Glomerular endothelial cell (primary cell): ENCODE measurements at regions not wholly inside any gene's neighbourhood (a gene's known extent, or its start where the extent isn't known, plus 50 kb on each side); places are given as distances from the start of the nearest gene placed in this dataset.

Experiments used
- DNase-seq: peaks from one replicate; pipeline ENCODE4 v3.0.0-alpha.2; 2011; ENCODE audit warnings: low read depth, low spot score; ENCODE audit errors: extremely low read depth

DNA sequence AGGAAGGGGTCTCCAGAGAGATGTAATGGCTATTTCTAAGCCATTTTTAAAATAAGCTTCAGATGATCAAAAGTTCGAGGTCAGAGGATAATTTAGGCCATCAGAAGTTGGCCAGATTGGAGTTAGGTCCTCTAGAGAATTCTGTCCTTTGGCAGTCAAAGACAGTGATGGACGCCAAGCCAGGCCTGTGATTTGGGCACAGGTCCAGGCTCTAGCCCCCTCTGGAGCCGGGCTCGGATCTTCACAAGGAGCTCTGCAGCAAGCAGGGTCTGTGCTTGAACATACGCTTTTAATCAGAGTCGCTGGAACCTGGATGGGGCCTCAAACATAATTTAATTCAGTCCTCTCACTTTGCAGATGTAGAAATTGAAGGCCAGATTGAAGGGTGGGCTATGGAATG, 151.4 kb upstream of the BCL6 start:
- no peak for DNase-seq

DNA sequence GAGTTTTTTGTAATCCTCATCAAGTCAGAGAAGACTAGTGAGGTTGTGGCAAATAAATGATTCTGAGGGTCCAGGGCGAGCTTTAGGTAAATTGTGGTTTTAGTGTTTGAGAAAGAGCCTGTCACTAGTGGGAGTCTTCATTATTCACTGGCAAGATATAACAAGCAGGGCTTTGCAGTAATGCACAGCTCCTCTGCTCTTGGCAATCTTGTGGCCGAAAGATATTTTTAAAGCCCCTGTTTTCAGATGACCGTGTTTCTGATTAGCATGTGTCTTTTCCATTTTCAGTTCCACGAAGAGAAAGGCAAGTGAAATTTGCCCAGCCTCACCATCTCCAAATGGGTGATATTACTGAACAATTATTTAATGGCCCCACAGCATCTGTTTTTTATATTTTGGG, 154.0 kb upstream of the BCL6 start:
- DNase-seq = no peak

DNA sequence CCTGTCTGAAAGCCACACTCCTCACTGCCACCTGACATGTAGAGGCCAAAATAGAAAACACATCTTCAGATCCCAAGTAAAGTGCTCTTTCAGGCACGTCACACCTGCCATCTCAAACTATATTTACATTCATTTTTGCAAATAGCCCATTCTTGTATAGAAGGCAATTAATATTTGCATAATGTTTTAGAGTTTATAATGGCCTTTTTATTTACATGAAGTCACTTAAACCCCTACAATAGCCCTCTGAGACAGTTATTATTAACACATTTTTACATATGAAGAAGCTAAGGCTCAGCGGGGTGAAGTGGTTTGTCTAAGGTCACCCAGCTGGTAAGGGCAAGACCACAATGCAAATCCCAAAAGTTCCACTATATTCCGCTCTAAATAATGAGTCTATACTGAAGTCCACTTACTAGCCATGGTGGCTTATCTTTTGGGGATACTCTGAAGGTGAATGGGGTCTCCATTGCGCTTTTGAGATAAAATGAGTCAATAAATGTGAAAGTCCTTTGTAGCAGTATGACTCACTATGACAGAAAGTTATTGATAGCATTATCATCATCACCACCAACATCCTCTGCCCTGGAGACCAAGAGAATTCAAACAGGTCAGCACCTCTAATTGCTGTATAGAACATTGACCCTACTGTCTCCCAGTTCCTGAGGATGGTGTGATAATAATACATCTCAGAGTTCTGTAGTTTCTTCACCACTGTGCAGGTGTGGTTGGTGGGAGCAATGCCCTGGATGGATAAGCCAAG, 155.9 kb upstream of the BCL6 start:
- DNase-seq = no peak

DNA sequence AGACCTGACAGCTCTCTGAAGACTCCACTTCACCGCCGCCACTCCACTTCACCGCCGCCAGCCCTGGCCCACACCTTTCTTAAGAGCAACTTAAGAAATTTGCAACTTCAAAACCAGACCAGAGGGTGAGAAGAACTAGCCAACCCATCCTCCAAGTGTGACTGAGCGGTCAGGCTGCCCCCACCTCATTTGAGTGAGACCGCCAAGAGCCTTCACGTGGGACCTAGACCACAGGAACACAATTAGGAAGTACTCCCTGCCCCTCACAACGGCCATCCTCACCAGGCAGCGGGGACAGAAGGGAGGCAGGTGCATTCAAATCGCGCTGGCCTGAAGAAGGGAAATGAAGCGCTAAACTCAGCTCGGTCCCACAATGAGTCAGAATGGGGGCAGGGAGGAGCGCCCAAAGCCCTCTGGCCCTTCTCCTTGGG, 156.8 kb upstream of the BCL6 start:
- DNase-seq = no peak

DNA sequence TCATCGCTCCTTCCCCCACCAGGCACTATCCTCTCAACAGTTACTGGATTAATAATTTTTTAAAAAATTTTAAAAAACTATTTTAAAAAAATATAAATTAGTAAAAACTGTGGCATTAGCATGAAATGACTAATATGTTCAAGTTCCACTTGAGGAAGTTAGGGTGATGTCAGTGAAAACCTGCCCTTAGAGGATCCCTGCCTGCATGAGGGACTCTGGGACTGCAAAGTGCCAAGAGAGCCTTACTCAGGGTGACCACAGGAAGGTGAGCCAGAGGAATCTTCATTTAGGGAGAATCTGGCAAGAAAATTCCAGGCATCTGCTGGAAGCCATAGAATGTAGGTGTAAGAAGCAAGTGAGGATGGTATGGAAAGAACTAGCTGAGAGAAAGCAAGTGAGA, 157.7 kb upstream of the BCL6 start:
- DNase-seq = no peak

DNA sequence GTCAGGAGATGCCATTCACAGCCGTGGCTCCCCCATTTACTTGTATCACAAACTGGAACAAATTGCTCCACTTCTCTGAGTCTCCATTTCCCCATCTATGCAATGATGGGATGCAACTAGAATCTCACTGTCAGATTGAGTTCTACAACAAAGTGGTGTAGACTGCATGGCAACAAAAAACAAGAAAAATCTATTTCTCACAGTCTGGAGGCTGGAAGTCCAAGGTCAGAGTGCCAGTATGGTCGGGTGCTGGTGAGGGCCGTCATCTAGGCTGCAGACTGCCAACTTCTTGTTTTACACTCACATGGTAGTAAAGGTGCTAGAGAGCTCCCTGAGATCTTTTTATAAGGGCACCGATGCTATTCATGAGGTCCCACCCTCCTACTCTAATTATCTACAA, 158.4 kb upstream of the BCL6 start:
- DNase-seq = no peak

DNA sequence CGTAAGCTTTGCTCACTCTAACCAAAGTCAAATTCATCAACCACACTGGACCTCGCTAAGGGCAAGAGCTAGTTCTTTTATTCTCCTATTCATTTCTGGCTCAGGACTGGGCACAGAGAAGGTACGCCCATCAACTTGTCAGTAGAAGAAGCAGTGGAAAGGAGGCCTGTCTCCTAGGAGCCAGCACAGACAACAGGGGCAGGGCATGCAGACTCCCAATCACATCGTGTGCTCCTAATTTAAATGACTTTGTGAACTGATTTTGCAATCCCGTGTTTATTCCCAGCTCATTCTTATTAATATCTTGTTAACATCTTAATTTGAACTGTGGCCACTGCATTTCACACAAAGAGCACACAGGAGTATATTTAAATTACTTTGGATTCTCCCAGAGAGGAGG, 161.1 kb upstream of the BCL6 start:
- no peak for DNase-seq

DNA sequence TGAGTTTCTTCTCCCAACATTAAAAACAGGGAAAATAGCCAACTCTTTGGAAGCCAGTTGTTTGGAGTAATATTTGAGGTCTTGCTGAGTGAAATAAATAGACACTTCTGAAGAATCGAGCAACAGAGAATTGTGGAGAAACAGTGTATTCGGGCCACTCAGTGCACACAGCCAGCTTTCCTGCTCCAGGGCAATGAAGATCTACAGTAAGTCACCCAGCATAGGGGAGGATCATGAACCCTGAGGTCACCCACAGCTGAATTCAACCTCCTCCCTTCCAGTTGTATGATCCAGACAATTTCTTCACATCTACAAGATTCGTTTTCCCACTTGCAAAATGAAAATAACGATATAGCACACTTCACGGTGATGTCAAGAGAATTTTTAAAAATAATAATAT, 161.7 kb upstream of the BCL6 start:
- no peak for DNase-seq

DNA sequence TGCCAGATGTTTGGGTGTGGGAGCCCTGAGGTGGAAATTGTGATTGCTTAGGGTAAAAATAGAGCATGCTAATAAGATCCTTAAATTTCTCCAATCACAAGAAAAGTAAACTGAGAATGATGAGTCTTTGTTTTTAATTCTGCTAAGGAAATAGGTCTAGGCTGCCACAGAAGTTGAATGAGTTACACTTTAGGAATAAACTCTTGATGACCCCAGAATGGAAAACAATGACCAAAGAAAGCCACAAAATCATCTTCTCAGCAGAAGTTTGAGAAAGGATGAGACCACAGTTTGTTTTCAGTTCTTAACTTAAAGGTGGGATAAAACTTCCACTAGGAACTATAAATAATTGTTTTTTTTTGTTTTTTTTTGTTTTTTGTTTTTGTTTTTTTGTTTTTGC, 164.6 kb upstream of the BCL6 start:
- DNase-seq = no peak

DNA sequence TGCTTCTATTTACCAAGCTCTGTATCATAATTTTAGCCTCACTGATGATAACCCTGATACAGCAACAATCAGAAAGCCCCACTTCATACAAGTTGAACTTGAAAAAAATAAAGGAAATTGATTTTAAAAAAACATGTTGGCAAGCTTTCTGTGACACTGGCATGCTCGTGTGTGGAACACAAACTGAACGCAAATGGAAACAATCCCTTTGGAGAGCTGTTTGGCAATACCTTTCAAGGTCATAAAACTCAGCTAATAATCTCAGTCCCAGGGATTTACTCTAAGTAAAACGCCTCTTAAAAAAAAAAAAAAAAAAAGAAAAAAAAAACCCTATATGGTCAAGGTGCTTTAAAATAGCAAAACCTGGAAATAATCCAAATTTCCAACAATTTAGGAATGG, 166.7 kb upstream of the BCL6 start:
- no peak for DNase-seq

DNA sequence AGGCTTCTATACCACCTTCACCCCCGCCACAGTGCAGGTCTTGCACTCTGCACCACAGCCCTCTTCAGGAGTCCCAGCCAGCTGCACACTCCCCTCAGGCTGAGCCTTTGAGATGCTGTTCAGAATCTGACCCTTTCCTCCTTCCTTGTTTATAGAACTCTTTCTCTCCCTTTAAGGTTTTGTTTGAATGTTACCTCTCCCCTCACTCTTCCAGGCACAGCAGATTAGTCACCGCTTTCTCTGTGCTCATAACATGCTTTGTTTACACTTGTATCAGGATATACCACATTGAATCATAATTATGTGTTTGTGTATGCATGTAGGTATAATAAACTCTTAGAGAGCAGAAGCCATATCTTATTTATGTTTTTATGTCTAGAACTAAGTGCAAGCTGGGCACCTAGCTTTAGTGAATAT, 168.4 kb upstream of the BCL6 start:
- no peak for DNase-seq

DNA sequence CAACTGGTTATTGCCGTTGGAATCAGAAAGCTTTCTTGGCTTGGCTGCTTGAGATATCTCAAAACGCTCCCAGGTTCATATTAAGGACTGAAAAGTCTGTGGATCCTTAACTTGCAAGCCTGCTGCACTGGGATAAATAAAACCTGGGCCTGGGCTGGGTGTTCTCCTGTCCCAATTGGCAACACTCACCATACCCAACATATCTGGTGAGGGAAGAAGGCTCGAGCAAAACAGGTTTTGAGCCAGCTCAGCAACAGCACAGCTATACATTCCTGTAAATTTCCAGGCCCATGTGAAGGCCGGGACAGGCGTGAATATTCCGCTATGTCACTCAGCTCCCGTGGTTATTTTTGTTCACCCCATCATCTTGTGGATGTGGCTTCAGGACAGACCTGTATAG, 169.0 kb upstream of the BCL6 start:
- DNase-seq = no peak

DNA sequence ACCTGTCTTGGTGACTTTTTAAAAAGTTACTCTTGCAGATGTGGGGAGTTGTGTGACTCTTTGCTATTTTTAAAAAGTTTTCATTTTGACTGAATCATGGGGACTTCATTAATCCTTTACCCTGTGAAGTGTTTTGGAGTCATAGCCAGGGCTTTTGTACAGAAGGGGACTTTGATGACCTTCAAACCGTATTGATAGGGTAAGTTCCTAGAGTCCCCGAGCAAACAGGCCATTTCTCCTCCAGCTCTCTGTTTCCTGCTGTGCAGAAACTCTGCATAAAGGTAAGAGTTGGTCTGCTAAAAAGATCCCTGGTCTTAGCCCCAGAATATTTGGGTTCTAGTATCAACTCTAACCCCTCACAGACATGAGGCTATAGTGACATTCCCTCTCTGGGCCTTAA, 170.8 kb upstream of the BCL6 start:
- DNase-seq = no peak

DNA sequence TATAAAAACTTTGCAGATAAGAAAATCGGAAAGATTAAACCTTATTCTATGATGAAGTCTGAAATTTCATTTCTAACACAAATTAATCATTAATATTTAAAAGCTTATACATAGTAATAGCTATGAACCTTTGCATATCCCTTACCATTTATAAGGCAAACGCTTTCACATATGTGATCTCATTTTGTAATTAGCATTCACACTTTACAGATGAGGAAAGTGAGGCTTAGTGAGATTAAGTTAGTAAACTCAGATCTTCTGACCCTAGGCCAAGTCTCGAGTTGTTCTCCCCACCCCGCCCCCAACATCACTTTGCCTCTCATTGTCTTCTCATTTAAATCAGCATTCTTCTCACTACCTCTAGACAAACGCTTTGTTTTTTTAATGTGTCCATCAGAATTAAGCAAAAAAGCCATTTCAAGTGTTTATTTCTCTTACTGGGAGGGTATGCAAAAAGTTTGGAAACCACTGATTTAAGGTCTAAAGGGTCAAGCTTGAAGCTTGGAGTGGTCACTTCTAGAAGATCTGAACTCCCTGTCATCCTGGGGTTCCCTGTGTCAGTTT, 172.9 kb upstream of the BCL6 start:
- no peak for DNase-seq

DNA sequence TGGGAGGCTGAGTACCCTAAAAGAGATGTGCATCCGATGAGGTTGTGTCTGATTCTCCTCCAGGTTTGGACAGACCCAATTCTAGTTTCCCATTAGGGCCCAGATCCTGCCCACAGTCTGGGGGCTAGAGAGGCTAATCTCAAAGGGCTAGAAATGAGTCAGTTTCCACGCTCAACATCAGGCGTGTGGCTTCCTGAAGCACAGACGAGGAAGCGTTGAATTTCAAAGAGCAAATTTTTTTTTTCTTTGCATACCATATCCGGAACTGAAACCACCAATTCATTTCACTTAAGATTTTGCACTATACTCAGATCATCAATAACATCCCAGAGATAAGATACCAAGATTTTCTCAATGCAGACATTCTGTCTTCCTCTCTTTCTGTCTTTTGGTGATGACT, 173.8 kb upstream of the BCL6 start:
- no peak for DNase-seq

DNA sequence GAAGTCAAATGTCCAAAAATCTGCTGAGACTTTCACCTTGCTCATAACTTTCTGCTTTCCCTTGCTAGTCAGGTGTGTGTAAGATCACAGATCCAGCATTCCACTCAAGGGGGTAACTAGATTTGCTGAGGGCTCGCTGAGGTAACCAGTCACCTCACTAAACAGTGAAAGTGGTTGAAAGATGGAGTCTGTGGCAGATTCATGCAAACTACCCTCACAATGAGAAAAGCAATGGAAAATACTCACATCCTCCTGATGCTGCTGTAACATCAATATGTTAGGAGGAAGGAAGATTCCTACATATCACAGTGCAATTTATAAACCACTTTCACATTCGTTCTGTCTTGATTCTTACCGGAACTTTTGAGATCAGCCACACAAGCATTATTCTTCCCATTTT, 174.3 kb upstream of the BCL6 start:
- no peak for DNase-seq

DNA sequence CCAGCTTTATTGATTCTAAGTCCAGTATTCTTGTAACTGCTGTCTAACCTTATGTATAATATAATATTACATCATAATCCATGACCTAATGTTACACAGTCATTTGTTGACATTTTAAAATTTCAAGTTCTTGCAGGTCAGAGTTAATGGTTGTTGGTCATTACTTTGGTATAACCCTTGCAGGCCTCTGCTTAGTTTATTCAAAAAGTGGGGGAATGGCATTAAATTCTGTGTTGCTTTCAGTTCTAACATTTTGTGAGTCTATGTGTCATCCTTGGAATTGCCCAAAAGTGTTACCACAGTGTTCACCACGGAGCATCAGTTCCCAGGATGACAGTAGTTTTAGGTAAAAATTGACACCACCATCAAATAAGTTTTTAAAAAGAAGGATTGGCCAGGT, 174.8 kb upstream of the BCL6 start:
- DNase-seq = no peak

DNA sequence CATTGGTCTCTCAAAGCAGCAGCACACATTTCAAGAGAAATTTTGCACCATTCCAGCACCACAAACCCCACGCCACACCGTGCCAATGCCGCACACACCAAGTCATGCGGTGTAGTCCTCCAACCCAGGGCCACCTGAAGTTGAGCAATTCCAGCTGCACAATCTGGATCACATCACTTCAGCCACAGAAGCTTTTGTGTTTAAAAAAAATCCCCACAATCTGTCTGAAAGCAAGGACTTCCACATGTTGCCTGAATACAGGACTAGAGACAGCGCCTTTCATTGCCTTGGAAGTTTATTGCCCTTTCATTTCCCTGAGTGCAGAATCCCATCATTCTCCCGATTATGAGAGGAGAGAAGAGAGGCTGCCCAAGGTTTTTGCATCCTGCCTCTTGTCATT, 175.6 kb upstream of the BCL6 start:
- DNase-seq = no peak

DNA sequence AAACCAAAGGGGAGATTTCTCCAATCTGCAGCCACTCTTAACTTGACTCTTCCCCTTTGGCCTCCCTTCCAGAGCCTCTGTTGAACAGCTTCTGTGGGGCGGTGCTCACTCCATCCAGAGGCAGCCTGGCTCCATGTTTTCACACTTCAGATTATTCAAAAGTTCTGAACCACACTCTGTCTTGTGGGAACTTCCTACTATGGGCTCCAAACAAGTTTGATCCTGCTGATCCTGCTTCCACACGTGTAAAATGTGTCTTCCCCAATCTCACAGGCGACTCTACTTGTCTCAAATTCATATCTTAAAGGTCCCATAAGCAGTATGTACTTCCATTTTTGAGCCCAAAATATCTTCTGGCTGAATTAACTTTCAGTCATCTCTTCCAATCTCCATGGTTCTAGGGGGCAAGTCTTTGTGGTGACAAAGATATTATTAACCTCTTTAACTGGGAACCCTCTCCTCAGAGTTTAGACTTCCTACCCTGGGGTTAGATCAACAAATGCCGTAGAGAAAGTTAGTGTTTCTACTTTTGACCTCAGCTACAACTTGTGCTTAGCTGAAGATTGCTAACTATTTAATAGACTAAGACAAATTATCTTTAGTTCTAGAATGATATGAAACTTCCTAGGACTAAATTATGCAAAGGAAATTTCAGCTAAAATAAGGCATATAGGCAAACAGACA, 176.3 kb upstream of the BCL6 start:
- DNase-seq = no peak

DNA sequence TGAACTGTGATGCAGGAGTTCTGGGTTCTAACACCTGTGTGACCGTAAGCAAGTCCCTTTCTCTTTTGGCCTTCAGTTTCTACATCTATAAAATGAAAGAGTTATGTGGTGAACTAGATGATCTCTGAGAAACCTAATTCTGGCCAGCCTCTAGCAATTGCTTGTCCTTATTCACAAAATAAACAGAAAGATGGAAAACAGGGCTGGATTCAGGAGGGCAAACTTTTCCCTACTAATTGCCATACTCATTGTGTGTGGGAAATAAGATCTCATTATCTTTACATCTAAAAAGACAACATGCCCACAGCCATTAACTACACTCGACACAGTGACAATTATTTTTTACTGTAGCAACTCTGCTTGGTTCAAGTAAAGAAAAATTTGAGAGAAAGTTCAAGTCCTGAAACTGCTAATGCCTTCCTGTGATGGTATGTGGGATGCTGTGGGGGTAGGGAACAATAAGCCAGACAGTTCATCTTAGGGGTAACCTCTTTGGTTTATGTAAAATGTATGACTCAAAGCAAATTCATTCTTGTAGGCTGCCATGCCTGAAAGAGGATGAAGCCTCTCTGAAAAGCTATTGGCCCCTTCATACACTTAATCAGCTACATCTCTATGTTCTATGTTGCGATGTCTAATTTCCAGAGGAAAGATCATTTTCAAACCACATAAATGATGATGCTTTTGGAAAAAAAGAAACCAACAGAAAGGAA, 177.6 kb upstream of the BCL6 start:
- DNase-seq = no peak

DNA sequence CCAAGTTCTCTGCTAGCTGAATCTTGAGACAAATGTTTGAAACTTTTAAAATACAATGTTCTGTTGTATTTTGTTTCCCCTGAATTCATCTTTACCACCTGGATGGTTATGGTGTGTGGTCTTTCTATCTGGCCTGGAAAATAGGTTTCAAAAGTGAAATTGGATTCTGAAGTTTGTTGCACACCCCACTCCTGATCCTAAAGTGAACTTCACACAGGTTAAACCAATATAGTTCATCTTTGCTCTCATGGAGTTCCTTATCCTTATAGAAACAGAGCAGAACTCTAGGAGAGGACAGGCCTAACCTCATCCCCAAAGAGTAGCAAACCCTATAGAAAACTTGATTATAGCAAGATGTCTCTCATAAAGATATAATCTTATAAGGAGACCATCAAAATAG, 179.4 kb upstream of the BCL6 start:
- no peak for DNase-seq

DNA sequence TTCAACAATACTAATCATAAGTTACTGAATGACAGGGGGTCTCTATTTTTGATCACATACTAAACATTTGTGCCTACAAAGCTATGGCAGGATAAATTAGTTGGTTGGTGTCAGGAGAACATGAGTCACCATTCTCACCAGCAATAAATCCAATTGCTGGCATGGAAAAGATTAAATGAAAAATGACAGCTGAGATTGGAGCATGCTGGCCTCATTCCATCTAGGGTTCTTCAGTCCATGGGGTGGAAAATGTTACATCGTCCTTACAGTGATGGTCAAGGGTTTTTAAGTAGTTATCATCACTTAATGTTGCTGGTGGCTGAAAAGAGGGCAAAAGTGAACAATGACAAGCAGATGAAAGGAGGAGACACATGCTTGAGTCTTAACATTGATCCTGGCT, 180.1 kb upstream of the BCL6 start:
- DNase-seq = no peak
